SK-N-SH treated with all-trans-retinoic acid at 6 μM for 48 hours (cell line): ENCODE measurements at regions not wholly inside any gene's neighbourhood (a gene's known extent, or its start where the extent isn't known, plus 50 kb on each side); places are given as distances from the start of the nearest gene placed in this dataset.

Experiments
- ATAC-seq: fragments of 200-7000 bp; cut with Tn5 transposase; 3 replicates; pipeline ENCODE4 v1.9.1; 2020; ENCODE audit warnings: mild to moderate bottlenecking, moderate library complexity
- ARNTL ChIP-seq: fragments of 450-650 bp; formaldehyde crosslinking; IDR thresholded peaks from 2 replicates; pipeline ENCODE4 v1.5.0; 2020; ENCODE audit warnings: low read depth, mild to moderate bottlenecking, moderate library complexity, borderline replicate concordance
- BACH2 ChIP-seq: fragments of 250-450 bp; sonication (Bioruptor Pico); IDR thresholded peaks from 2 replicates; pipeline ENCODE4 v1.9.0; 2021; ENCODE audit warnings: mild to moderate bottlenecking, borderline replicate concordance
- CREB5 ChIP-seq: fragments of 250-450 bp; sonication (Bioruptor Pico); IDR thresholded peaks from 2 replicates; pipeline ENCODE4 v1.5.1; 2020; ENCODE audit warnings: low read depth, mild to moderate bottlenecking, moderate library complexity
- ISL1 ChIP-seq: fragments of 250-450 bp; sonication (Bioruptor Pico); IDR thresholded peaks from 2 replicates; pipeline ENCODE4 v2.1.2; 2022; ENCODE audit warnings: mild to moderate bottlenecking, moderate library complexity
- OSR1 ChIP-seq: fragments of 250-450 bp; sonication (Bioruptor Pico); IDR thresholded peaks from 2 replicates; pipeline ENCODE4 v1.8.0; 2022; ENCODE audit warnings: moderate library complexity, mild to moderate bottlenecking, inconsistent platforms
- PATZ1 ChIP-seq: fragments of 250-450 bp; sonication (Bioruptor Pico); IDR thresholded peaks from 2 replicates; pipeline ENCODE4 v1.8.0; 2020; ENCODE audit warnings: mild to moderate bottlenecking, moderate library complexity, borderline replicate concordance
- POU6F1 ChIP-seq: fragments of 250-450 bp; sonication (Bioruptor Pico); IDR thresholded peaks from 2 replicates; pipeline ENCODE4 v1.8.0; 2021; ENCODE audit warnings: low read depth, mild to moderate bottlenecking, moderate library complexity, borderline replicate concordance
- PPARA ChIP-seq: fragments of 250-450 bp; sonication (Bioruptor Pico); IDR thresholded peaks from 2 replicates; pipeline ENCODE4 v1.5.0; 2020; ENCODE audit warnings: mild to moderate bottlenecking, borderline replicate concordance
- RARB ChIP-seq: fragments of 250-450 bp; sonication (Bioruptor Pico); IDR thresholded peaks from 2 replicates; pipeline ENCODE4 v1.8.0; 2021; ENCODE audit warnings: mild to moderate bottlenecking, moderate library complexity
- SNAI2 ChIP-seq: fragments of 250-450 bp; sonication (Bioruptor Pico); IDR thresholded peaks from 2 replicates; pipeline ENCODE4 v1.5.0; 2020; ENCODE audit warnings: mild to moderate bottlenecking, moderate library complexity
- TCF4 ChIP-seq: fragments of 250-450 bp; sonication (Bioruptor Pico); IDR thresholded peaks from 2 replicates; pipeline ENCODE4 v1.8.0; 2021; ENCODE audit warnings: mild to moderate bottlenecking, moderate library complexity, borderline replicate concordance
- TOX ChIP-seq: fragments of 250-450 bp; sonication (Bioruptor Pico); IDR thresholded peaks from 2 replicates; pipeline ENCODE4 v1.8.0; 2021; ENCODE audit warnings: mild to moderate bottlenecking, moderate library complexity, borderline replicate concordance
- TSHZ2 ChIP-seq: fragments of 250-450 bp; sonication (Bioruptor Pico); IDR thresholded peaks from 2 replicates; pipeline ENCODE4 v1.5.0; 2020; ENCODE audit warnings: mild to moderate bottlenecking, moderate library complexity
- ZC3H10 ChIP-seq: fragments of 250-450 bp; sonication (Bioruptor Pico); IDR thresholded peaks from 2 replicates; pipeline ENCODE4 v1.5.1; 2021; ENCODE audit warnings: mild to moderate bottlenecking, moderate library complexity
- ZFP3 ChIP-seq: fragments of 250-450 bp; sonication (Bioruptor Pico); IDR thresholded peaks from 2 replicates; pipeline ENCODE4 v1.5.0; 2020; ENCODE audit warnings: mild to moderate bottlenecking, moderate library complexity
- ZNF565 ChIP-seq: fragments of 450-650 bp; formaldehyde crosslinking; conservative IDR thresholded peaks from 2 replicates; pipeline ENCODE4 v1.5.0; 2020; ENCODE audit warnings: low read depth, mild to moderate bottlenecking, moderate library complexity
- ZNF8 ChIP-seq: fragments of 450-650 bp; formaldehyde crosslinking; IDR thresholded peaks from 2 replicates; pipeline ENCODE4 v1.5.0; 2020; ENCODE audit warnings: mild to moderate bottlenecking, moderate library complexity

GRCh38 chr2:128519517-128520215 is 201.0 kb upstream of the HS6ST1 start (continued):
- TF ChIP-seq POU6F1 (no peak), TOX (CRISPR knock-in tag) (no peak)
- TF ChIP-seq, all 23 proteins: peak for 0

- no peak for ATAC-seq
- TF ChIP-seq ZC3H10 = no peak
- TF ChIP-seq OSR1 (CRISPR knock-in tag) = no peak
Observed at GRCh38 chr2:128520340-128520739, 201.7 kb upstream of the HS6ST1 start.

- no peak for ATAC-seq
- TF ChIP-seq ZC3H10 (no peak), TSHZ2 (CRISPR knock-in tag) (no peak), RARB (CRISPR knock-in tag) (no peak), ISL1 (CRISPR knock-in tag) (no peak), SNAI2 (no peak), ZFP3 (no peak), BACH2 (CRISPR knock-in tag) (no peak), TCF4 (CRISPR knock-in tag) (no peak), CREB5 (CRISPR knock-in tag) (no peak), PATZ1 (CRISPR knock-in tag) (no peak), ZNF565 (CRISPR knock-in tag) (no peak), PPARA (CRISPR knock-in tag) (no peak), ZNF8 (CRISPR knock-in tag) (no peak)
- TF ChIP-seq, all 23 proteins: peak for 0
Observed at GRCh38 chr2:128520791-128521190, 202.1 kb upstream of the HS6ST1 start.

GRCh38 chr2:128521482-128521881 is 202.8 kb upstream of the HS6ST1 start:
- TF ChIP-seq ISL1 (CRISPR knock-in tag) = no peak
- no peak for TF ChIP-seq ARNTL (CRISPR knock-in tag)
- no peak for TF ChIP-seq ZNF565 (CRISPR knock-in tag)
- TF ChIP-seq TSHZ2 (CRISPR knock-in tag) = no peak
- TF ChIP-seq ZFP3 = no peak
- ATAC-seq = no peak
